ENCODE measurements at regions not wholly inside any gene's neighbourhood (a gene's known extent, or its start where the extent isn't known, plus 50 kb on each side); places are given as distances from the start of the nearest gene placed in this dataset.

- TF ChIP-seq POLR2A (IDR thresholded peaks at IDR 0.05) (no peak), CTCF (IDR thresholded peaks at IDR 0.05) (no peak)
These were observed 1310.5 kb upstream of the NRXN1 start for GRCh38 chr2:52342458-52342857.

All from right lobe of liver (tissue), 4 donors.